KOPT-K1 (cell line): ENCODE measurements at regions not wholly inside any gene's neighbourhood (a gene's known extent, or its start where the extent isn't known, plus 50 kb on each side); places are given as distances from the start of the nearest gene placed in this dataset.
"Not testable (repeated sequence)": the region's sequence is repeated elsewhere in the genome, so short reads cannot be mapped to it uniquely, and the experiment has no call there.

Source experiments
- H3K27ac ChIP-seq: fragments of 200-600 bp; sonication (generic); 2 replicates; pipeline ENCODE4 v1.5.1; 2016; ENCODE audit warnings: antibody characterized with exemption, mild to moderate bottlenecking, low read depth, low read length; ENCODE audit not compliant: poor library complexity, severe bottlenecking
- H3K36me3 ChIP-seq: fragments of 200-600 bp; sonication (generic); 2 replicates; pipeline ENCODE4 v1.5.1; 2017; ENCODE audit warnings: antibody characterized with exemption, mild to moderate bottlenecking, low read length, moderate library complexity; ENCODE audit not compliant: insufficient read depth
- H3K9me3 ChIP-seq: fragments of 200-600 bp; sonication (generic); 2 replicates; pipeline ENCODE4 v1.5.1; 2017; ENCODE audit warnings: antibody characterized with exemption, low read length, mild to moderate bottlenecking; ENCODE audit not compliant: insufficient read depth, poor library complexity, severe bottlenecking

DNA sequence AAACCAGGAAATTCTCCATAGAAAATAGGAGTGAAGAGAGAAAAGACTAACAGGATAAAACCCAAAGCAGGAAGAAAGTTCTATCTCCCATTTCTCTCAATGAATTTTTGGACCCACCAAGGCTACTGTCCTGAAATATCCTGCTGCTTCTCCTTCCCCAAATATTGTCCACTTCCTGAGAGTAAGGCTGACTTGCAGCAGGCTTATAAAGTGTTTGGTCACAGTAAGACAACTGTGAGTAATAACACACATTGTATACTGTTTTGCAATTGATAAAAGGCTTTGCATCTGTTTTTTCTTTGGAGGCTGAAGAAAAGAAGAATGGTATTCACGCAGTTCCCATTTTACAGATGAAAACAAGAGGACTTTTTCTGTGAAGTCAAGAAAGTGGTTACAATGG is 52.8 kb downstream of the FOXD4L6 start:
- not testable (repeated sequence) for H3K9me3 ChIP-seq, H3K27ac ChIP-seq, H3K36me3 ChIP-seq

DNA sequence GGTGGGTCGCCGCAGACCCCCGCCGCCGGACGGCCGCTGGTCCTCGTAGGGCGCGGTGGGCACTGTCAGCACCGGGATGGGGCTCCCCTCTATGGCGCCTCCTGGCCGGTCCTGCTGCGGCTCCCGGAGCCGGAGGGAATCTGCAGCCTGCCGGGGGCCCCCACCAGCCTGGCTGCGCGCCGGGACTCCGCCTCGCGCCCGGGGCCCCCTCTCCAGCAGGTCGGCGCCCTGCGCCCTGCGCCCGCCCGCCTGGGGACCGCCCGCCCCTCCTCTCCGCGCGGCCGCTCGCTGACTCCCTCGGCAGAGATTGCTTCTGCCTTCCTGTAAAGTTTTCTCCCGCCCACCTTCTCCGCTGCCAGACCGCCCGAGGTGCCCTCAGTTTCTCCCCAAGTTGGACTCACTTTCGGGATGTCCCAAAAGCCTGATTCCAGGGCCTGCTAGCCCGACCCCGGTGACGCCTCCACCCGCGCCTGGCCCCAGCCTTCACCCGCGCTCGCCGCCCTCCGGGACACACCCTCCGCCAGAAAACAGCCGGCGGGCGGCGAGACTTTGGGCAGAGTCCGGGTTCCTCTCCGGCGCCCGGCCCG is 54.0 kb downstream of the FOXD4L6 start:
- not testable (repeated sequence) for H3K36me3 ChIP-seq, H3K27ac ChIP-seq, H3K9me3 ChIP-seq

DNA sequence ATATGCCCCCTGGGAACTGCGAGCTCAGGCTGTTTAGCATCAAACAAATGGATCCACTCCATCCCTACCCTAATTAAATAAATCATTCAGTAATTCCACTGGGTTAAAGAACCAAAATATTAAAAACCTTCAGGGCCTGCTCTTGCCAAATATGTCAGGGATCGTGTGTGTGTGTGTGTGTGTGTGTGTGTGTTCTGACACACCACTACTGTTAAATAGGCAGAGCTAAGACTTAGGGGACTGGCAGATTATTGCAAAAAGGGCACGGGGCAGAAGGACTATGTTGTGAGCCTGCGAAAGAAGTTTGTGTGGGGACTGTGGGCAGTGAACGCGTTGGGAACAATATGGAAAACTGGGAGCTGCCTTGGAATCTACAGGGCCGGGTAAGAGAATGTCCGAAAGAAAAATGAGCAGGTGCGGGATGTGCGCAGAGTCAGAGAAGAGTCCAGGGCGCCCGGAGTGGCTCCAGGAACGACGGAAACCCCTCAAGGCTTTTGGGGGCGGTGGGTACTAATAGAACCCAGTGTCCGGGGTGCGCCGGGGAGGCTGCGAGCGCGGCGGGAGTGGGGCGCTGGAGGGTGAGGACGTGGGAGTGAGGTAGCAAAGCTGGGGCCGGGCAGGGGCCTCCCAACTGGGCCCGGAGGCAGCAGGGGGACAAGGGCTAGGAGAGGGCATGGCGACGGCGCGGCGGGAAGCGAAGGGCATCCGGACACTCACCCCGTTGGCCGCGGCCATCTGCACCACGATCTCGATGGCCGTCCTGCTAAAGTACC is 54.8 kb downstream of the FOXD4L6 start:
- H3K9me3 ChIP-seq, H3K27ac ChIP-seq, H3K36me3 ChIP-seq: not testable (repeated sequence)

DNA sequence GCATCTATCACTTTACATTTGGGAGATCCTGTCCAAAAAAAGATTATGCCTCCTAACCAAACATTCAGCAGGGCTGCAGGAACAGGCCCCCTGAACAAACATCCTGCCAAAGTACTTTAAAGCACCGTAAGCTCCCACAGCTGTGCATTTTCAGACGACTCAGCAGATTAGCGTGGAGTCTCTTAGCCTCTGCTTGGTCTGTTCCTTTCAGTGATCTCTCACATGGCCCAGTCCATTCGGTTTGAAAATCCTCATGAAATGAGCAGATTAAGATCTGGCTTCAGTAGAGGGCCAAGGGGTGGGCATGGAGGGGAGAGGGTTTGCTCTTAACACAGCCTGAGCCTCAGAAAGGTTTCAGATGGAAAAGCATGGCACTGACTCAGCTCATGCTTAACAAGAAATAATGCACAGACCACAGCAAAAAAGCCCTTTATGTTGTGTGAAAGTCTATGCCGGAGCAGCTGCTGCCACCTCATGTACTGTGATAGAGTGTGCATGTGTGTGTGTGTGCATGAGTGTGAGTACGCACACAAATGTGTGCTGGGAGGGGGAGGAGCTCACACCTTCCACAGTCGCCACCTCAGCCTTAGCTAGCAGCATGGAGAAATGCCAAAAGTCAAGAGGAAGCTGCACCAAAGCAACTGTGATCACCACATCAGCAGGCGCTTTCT is 64.2 kb downstream of the FOXD4L6 start:
- H3K9me3 ChIP-seq, H3K36me3 ChIP-seq: not testable (repeated sequence)
- peak overlapping the region; percentile 39 for H3K27ac ChIP-seq

DNA sequence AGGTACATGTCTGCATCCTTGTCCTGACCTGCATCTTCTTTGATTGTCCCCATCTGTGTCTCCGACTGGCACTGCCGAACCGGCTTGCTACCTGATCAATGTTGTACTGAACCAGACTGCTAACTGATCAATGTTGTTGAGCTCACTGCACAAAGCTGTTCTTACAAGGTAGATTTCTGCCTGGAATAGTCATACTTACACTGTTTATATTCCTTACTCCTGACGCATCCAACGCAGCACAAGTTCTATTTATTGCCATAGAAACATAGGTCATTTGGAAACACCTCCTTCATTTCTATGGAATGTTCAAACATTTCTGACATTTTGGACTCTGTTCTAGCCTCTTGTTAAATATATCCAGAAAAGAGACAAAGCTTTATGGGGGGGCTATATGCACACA is 65.2 kb downstream of the FOXD4L6 start:
- not testable (repeated sequence) for H3K9me3 ChIP-seq, H3K36me3 ChIP-seq, H3K27ac ChIP-seq

DNA sequence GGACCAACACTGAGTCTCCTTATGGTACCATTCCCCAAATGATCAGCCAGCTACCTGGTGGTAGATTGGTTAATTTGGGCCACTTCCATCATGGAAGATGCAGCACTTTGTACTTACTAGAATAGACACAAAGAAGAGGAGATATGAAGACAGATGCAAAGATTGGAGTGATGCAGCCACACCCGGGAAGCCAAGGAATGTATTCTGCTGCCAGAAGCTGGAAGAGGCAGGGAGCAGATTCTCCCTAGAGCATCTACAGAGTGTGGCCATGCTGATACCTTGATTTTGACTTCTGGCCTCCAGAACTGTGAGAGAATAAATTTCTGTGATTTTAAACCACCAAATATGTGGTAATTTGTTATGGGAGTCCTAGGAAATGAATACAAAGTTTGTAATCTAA is 68.9 kb downstream of the FOXD4L6 start:
- not testable (repeated sequence) for H3K36me3 ChIP-seq, H3K9me3 ChIP-seq, H3K27ac ChIP-seq

DNA sequence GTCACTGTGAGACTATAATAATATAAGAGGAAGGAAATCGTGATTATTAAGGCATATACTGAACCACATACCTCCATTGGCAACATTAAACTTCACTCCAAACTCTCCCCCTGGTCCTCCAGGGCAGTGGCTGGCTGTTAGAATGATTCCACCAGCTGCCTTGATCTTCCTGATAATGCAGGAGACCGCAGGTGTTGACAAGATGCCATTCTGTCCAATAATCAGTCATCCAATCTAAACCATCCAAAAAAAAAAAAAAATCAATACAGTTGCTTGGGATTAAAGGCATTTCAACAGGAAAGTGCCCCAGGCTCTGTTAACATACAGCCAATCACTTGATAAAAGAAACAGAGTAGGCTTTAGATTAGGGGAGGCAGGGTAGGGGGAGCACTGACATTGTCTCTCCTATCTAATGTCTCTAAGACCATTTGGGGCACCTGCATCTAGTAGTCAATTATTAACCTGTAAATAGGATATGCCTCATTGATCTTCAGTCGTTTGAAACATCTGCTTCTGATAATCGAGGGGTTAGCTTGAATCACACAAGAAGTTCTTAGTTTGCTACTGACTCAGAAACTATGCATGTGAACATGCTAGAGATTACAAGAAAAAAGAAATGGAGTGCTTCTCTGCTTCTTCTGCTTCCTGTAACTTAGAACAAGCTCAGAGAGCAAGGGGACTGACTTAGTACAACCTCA is 74.7 kb downstream of the FOXD4L6 start:
- H3K27ac ChIP-seq, H3K9me3 ChIP-seq, H3K36me3 ChIP-seq: not testable (repeated sequence)

DNA sequence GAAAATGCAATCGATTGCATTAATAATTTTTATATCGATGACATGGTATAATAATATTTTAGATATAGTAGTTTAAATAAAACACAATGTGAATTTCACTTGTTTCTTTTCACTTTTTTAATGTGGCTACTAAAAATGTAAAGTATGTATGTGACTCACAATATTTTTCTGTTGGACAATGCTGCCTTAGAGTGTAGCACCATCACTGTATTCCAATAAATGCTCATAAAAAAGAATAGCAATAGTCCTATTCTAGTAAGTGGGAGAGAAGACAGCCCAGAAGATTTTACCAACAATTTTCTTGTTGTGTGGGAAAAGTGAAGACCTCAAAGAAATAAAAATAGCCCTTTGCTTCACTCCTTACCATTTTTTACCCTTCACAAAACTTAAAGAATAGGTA is 79.8 kb downstream of the FOXD4L6 start:
- H3K9me3 ChIP-seq, H3K36me3 ChIP-seq, H3K27ac ChIP-seq: not testable (repeated sequence)

DNA sequence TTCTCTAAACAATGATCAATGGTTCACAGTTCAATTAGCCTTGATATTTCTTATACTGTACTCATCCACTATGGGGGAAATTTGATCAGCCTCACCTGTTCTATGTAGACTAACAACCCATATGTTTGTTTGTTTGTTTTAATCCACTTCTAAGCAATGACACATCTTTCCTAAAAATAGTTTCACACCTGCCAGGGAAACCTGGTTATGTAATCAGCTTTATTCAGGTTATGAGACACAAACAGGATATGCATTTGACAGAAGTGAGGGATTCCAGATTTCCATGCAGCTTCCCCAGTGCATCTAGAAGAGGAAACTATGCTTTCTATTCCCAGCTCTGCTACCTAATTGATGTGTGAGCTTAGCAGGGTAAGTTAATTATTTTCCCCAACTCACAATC is 80.7 kb downstream of the FOXD4L6 start:
- not testable (repeated sequence) for H3K27ac ChIP-seq, H3K36me3 ChIP-seq, H3K9me3 ChIP-seq

DNA sequence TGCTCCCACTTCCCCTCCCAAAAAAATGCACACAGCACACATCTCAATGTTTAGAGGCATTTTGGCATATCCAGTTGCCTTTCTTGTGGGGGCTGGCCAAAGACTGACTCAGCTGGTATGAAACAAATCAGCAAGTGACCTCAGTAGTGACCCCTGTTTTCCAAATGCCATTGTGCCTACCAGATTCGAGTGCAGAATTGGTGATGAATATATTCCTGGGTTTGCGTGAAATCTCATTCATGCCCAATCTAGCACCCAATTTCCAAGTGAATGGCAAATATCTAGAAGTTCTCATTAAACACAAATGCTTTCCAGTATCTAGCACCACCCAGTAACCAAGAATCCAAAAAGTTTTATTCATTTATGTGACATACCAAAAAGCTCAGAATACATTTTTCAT is 83.6 kb downstream of the FOXD4L6 start:
- H3K27ac ChIP-seq, H3K9me3 ChIP-seq, H3K36me3 ChIP-seq: not testable (repeated sequence)

DNA sequence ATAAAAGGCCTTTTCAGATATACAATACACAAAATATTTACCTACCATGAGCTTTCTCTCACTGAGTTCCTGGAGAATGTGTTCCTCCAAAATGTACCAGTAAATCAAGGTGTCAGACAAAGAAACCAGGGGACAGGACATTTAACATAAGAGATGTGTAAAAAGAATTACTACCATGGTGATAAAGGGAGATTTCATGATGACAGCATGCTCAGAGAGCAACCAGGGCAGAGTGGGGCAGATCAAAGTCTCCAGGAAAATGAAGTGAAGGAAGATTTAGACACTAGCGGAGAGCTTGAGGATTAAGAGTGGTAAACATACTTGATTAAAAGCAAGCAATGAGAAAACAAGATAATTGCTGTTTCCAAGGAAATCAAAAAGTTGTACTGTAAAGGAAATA is 85.0 kb downstream of the FOXD4L6 start:
- H3K9me3 ChIP-seq, H3K27ac ChIP-seq, H3K36me3 ChIP-seq: not testable (repeated sequence)

DNA sequence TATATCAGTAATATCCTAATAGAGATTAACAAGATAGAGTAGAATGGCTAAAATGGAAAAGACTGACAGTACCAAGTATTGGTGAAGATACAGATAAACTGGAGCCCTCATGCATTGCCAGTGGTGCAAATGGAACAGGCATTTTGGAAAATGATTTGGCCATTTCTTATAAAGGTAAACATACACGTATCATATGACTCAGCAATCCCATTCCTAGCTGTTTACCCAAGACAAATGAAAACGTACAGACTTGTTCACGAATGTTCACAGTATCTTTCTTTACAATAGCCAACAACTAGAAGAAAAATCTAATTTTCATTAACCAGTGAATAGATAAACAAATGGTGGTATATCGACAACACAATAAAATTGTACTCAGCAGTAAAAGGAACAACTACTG is 86.4 kb downstream of the FOXD4L6 start:
- H3K9me3 ChIP-seq, H3K27ac ChIP-seq: not testable (repeated sequence)

DNA sequence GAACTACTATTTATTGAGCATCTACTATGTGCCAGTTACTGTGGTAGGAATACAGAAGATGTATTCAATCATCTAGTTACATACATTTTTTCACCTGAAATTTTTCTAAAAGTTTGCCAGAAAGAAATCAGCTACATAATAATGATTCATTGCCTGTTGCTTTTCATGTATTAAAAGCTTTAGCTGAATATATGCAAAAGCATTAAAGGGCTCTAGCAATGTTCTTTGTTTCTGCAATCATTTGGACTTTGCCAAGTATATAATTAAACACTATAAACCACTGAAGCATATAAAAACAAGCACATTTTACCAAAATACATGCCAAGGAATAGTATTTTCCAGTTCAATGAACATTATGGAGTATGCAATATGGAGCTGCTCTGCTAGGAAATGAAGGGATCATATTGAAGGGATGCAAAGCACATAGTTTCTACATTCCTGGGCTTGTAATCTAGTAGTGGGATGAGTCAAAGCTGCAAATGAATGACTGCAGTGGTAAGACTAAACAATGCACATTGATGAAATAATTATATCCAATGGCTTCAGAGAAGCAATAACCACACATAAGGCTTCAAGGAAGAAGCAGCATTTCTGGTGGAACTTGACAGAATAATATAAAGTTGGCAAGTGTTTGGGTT is 87.7 kb downstream of the FOXD4L6 start:
- not testable (repeated sequence) for H3K27ac ChIP-seq, H3K36me3 ChIP-seq, H3K9me3 ChIP-seq

More for the DNA sequence above, 86.4 kb downstream of the FOXD4L6 start:
- H3K36me3 ChIP-seq: not testable (repeated sequence)

DNA sequence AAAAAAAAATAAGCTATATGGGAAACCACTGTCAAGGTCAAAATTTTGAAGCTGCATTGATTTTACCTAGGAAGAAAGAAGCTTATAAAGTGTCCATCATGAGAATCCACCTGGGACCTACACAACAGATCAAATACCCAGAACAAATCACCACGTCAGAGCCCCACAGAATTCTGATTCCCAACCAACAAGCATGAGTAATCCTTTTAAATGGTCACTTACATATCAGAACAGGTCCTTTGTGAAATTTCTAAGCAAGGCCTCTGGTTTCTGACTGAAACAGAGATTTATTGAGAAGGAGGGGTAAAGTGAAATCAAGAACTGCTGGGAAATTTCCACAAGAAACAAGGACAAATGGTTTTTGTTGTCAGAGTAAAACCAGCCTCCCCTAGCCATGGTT is 93.2 kb downstream of the FOXD4L6 start:
- H3K9me3 ChIP-seq, H3K36me3 ChIP-seq, H3K27ac ChIP-seq: not testable (repeated sequence)

DNA sequence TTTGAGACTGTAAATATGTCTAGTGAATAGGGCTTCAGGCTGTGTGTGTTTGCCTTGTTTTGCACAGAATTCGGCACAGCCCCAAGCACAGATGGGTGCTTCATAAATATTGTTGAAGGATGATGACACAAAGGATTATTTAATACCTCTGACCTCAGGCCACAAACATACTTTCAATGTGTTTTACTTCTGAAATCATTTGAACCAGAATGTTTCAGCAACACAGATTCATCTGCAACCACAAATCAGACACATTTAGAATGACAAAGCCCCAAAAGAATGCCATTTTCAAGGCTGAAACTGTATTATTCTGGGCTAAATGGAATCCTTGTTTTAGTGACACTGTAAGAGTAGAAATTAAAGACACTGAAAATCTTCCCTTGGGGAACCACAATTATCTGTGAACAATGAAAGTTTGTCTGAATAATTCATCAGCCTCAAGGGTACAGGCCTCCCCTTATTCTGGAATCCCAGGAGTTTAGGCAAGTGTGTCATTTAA is 93.7 kb downstream of the FOXD4L6 start:
- H3K9me3 ChIP-seq, H3K36me3 ChIP-seq, H3K27ac ChIP-seq: not testable (repeated sequence)
